ENCODE measurements at regions not wholly inside any gene's neighbourhood (a gene's known extent, or its start where the extent isn't known, plus 50 kb on each side); places are given as distances from the start of the nearest gene placed in this dataset.

- no peak overlapping the region for H3K27ac ChIP-seq
- no peak for DNase-seq (ENCODE audit: low read depth, low spot score)
Observed at GRCh38 chr1:65486613-65487012, 66.1 kb downstream of the LEPR start.

GRCh38 chr1:65489481-65489880, 69.0 kb downstream of the LEPR start:
- DNase-seq (ENCODE audit: low read depth, low spot score), result no peak
- H3K27ac ChIP-seq, result no peak overlapping the region

- H3K27ac ChIP-seq, result no peak overlapping the region
- no peak for DNase-seq (ENCODE audit: low read depth, low spot score)
Observed at GRCh38 chr1:65490231-65491009, 70.0 kb downstream of the LEPR start.

GRCh38 chr1:65491472-65491871, 71.0 kb downstream of the LEPR start:
- DNase-seq (ENCODE audit: low read depth, low spot score), result no peak
- H3K27ac ChIP-seq, result no peak overlapping the region

GRCh38 chr1:65493802-65494201, 73.3 kb downstream of the LEPR start:
- H3K27ac ChIP-seq, result no peak overlapping the region
- no peak for DNase-seq (ENCODE audit: low read depth, low spot score)

GRCh38 chr1:65494671-65495070, 74.2 kb downstream of the LEPR start:
- no peak for DNase-seq (ENCODE audit: low read depth, low spot score)
- no peak overlapping the region for H3K27ac ChIP-seq

GRCh38 chr1:65495137-65495536, 74.7 kb downstream of the LEPR start:
- H3K27ac ChIP-seq, result no peak overlapping the region
- DNase-seq (ENCODE audit: low read depth, low spot score), result no peak

- DNase-seq (ENCODE audit: low read depth, low spot score), result no peak
- no peak overlapping the region for H3K27ac ChIP-seq
Observed at GRCh38 chr1:65497256-65497830, 76.9 kb downstream of the LEPR start.

- no peak overlapping the region for H3K27ac ChIP-seq
- no peak for DNase-seq (ENCODE audit: low read depth, low spot score)
Observed at GRCh38 chr1:65503427-65503826, 83.0 kb downstream of the LEPR start.

- no peak for DNase-seq (ENCODE audit: low read depth, low spot score)
- H3K27ac ChIP-seq, result no peak overlapping the region
Observed at GRCh38 chr1:65504263-65504662, 83.8 kb downstream of the LEPR start.

- no peak overlapping the region for H3K27ac ChIP-seq
- DNase-seq (ENCODE audit: low read depth, low spot score), result no peak
Observed at GRCh38 chr1:65505547-65506300, 85.3 kb downstream of the LEPR start.

GRCh38 chr1:65508051-65508450, 87.6 kb downstream of the LEPR start:
- DNase-seq (ENCODE audit: low read depth, low spot score), result no peak
- H3K27ac ChIP-seq, result no peak overlapping the region

GRCh38 chr1:65509912-65510680, 89.6 kb downstream of the LEPR start:
- no peak for DNase-seq (ENCODE audit: low read depth, low spot score)
- no peak overlapping the region for H3K27ac ChIP-seq

GRCh38 chr1:65510961-65511360, 90.5 kb downstream of the LEPR start:
- no peak for DNase-seq (ENCODE audit: low read depth, low spot score)
- H3K27ac ChIP-seq, result no peak overlapping the region

- no peak overlapping the region for H3K27ac ChIP-seq
- DNase-seq (ENCODE audit: low read depth, low spot score), result no peak
Observed at GRCh38 chr1:65512383-65512782, 91.9 kb downstream of the LEPR start.

GRCh38 chr1:65512967-65513780, 92.7 kb downstream of the LEPR start:
- no peak for DNase-seq (ENCODE audit: low read depth, low spot score)
- H3K27ac ChIP-seq, result peak overlapping the region; percentile 16

- peak; percentile 14 for DNase-seq (ENCODE audit: low read depth, low spot score)
- peak overlapping the region; percentile 16 for H3K27ac ChIP-seq
Observed at GRCh38 chr1:65514041-65514440, 93.6 kb downstream of the LEPR start.

GRCh38 chr1:65524931-65525265, 104.4 kb downstream of the LEPR start:
- no peak overlapping the region for H3K27ac ChIP-seq
- no peak for DNase-seq (ENCODE audit: low read depth, low spot score)

GRCh38 chr1:65525266-65526048, 105.0 kb downstream of the LEPR start:
- no peak overlapping the region for H3K27ac ChIP-seq
- no peak for DNase-seq (ENCODE audit: low read depth, low spot score)
